H1 (cell line): ENCODE measurements at regions not wholly inside any gene's neighbourhood (a gene's known extent, or its start where the extent isn't known, plus 50 kb on each side); places are given as distances from the start of the nearest gene placed in this dataset.

Source experiments
- CTCF ChIA-PET: fragments of 300-600 bp; sonication (Branson Sonifier 250); formaldehyde crosslinking; loops from one replicate; lab custom pipeline; 2021; ENCODE audit not compliant: partially characterized antibody; lab: Charles Lee
- POLR2A ChIA-PET: fragments of 300-600 bp; sonication (Branson Sonifier 250); formaldehyde crosslinking; loops from one replicate; lab custom pipeline; 2021; ENCODE audit warnings: inconsistent platforms; ENCODE audit not compliant: partially characterized antibody; lab: Charles Lee
- DNase-seq, 2 experiments: peaks; one replicate each; pipeline versions ENCODE4 v3.0.0 to v3.0.0-alpha.2; 2010 to 2022; ENCODE audit warnings: low spot score in 2 of 2, low read depth in 1 of 2, mixed read lengths in 1 of 2
- FAIRE-seq: peaks from 2 replicates; lab custom pipeline; 2011; peaks lifted over from hg19 to GRCh38; lab: Jason Lieb, UNC
- H2AFZ ChIP-seq: 2 replicates; pipeline ENCODE4 v1.8.1; 2012; ENCODE audit warnings: low read length, inconsistent platforms
- H2AK5ac ChIP-seq: 2 replicates; pipeline ENCODE4 v1.6.1; 2013; ENCODE audit warnings: low read depth, low read length
- H2BK120ac ChIP-seq: replicated peaks from 2 replicates; pipeline ENCODE3; 2013; ENCODE audit warnings: low read depth, low read length, inconsistent platforms
- H2BK12ac ChIP-seq: 2 replicates; pipeline ENCODE4 v1.6.1; 2013; ENCODE audit warnings: low read depth, low read length
- H2BK15ac ChIP-seq: 2 replicates; pipeline ENCODE4 v1.6.1; 2013; ENCODE audit warnings: low read length
- H2BK20ac ChIP-seq: 2 replicates; pipeline ENCODE4 v1.6.1; 2013; ENCODE audit warnings: low read length
- H2BK5ac ChIP-seq: 2 replicates; pipeline ENCODE4 v1.6.1; 2013; ENCODE audit warnings: low read depth, low read length
- H3K14ac ChIP-seq: 2 replicates; pipeline ENCODE4 v1.6.1; 2013; ENCODE audit warnings: inconsistent platforms; ENCODE audit not compliant: insufficient read length
- H3K18ac ChIP-seq: 2 replicates; pipeline ENCODE4 v1.6.1; 2013; ENCODE audit warnings: low read length; ENCODE audit errors: extremely low read depth
- H3K23ac ChIP-seq: 2 replicates; pipeline ENCODE4 v1.6.1; 2013; ENCODE audit warnings: inconsistent platforms; ENCODE audit not compliant: insufficient read length
- H3K23me2 ChIP-seq: 2 replicates; pipeline ENCODE4 v1.6.1; 2013; ENCODE audit warnings: low read depth, low read length
- H3K27ac ChIP-seq: 2 replicates; pipeline ENCODE4 v1.6.1; 2011; ENCODE audit warnings: low read depth, low read length, inconsistent platforms
- H3K27me3 ChIP-seq, 4 experiments: replicated peaks in 1 of 4; 1 replicate in 1 of 4; 2 replicates in 3 of 4; pipeline versions ENCODE4 v1.6.1 to v1.8.1; 2011 to 2013; ENCODE audit warnings: low read length in 3 of 4, mild to moderate bottlenecking in 3 of 4, inconsistent platforms in 2 of 4, mixed read lengths in 2 of 4, moderate library complexity in 1 of 4; ENCODE audit not compliant: control insufficient read depth in 3 of 4, insufficient read depth in 3 of 4; ENCODE audit errors: extremely low read depth in 1 of 4
- H3K36me3 ChIP-seq, 4 experiments: 2 replicates each; pipeline versions ENCODE4 v1.6.1 to v1.8.1; 2011 to 2013; ENCODE audit warnings: mild to moderate bottlenecking in 4 of 4, low read length in 3 of 4, moderate library complexity in 2 of 4, control low read depth in 1 of 4, inconsistent platforms in 1 of 4; ENCODE audit not compliant: insufficient read depth in 4 of 4, control insufficient read depth in 2 of 4
- H3K4ac ChIP-seq: replicated peaks from 2 replicates; pipeline ENCODE3; 2013; ENCODE audit warnings: low read length, low read depth, mixed read lengths, inconsistent platforms; ENCODE audit not compliant: insufficient read length
- H3K4me1 ChIP-seq, 4 experiments: replicated peaks in 1 of 4; 1 replicate in 1 of 4; 2 replicates in 3 of 4; pipeline versions ENCODE4 v1.6.1 to v1.8.1; 2011 to 2013; ENCODE audit warnings: low read length in 3 of 4, inconsistent platforms in 2 of 4, mixed read lengths in 1 of 4; ENCODE audit not compliant: insufficient read depth in 4 of 4, control insufficient read depth in 3 of 4
- H3K4me2 ChIP-seq, 2 experiments: 2 replicates each; pipeline versions ENCODE4 v1.6.1 to v1.8.1; 2011 to 2013; ENCODE audit warnings: low read depth in 2 of 2, low read length in 2 of 2, control low read depth in 1 of 2, inconsistent platforms in 1 of 2, mild to moderate bottlenecking in 1 of 2; ENCODE audit not compliant: insufficient read depth in 1 of 2
- H3K4me3 ChIP-seq, 4 experiments: fragments of 200-600, 300-600 bp in 1 of 4; sonication (generic), shearing (Covaris generic), sonication (Bioruptor Twin) in 1 of 4; 2 replicates each; pipeline versions ENCODE4 v1.5.1 to v1.8.1; 2011 to 2016; ENCODE audit warnings: low read length in 4 of 4, low read depth in 3 of 4, control low read depth in 2 of 4, inconsistent platforms in 2 of 4, mild to moderate bottlenecking in 2 of 4, mixed read lengths in 1 of 4, moderate library complexity in 1 of 4; ENCODE audit not compliant: insufficient read depth in 2 of 4; ENCODE audit errors: extremely low read depth in 1 of 4
- H3K56ac ChIP-seq: replicated peaks from 2 replicates; pipeline ENCODE3; 2013; ENCODE audit warnings: low read depth, mild to moderate bottlenecking, mixed read lengths, low read length, inconsistent platforms; ENCODE audit not compliant: insufficient read length
- H3K79me1 ChIP-seq: 2 replicates; pipeline ENCODE4 v1.6.1; 2013; ENCODE audit warnings: low read depth, low read length, control low read depth
- H3K79me2 ChIP-seq, 2 experiments: 2 replicates each; pipeline versions ENCODE4 v1.6.1 to v1.8.1; 2012 to 2013; ENCODE audit warnings: low read length in 2 of 2, mild to moderate bottlenecking in 2 of 2, inconsistent platforms in 1 of 2; ENCODE audit not compliant: insufficient read depth in 2 of 2, control insufficient read depth in 1 of 2
- H3K9ac ChIP-seq, 4 experiments: replicated peaks in 1 of 4; 1 replicate in 1 of 4; 2 replicates in 3 of 4; pipeline versions ENCODE4 v1.6.1 to v1.8.1; 2011 to 2013; ENCODE audit warnings: low read depth in 3 of 4, low read length in 3 of 4, control low read depth in 2 of 4, mild to moderate bottlenecking in 2 of 4, moderate library complexity in 2 of 4, inconsistent platforms in 1 of 4; ENCODE audit errors: extremely low read depth in 1 of 4
- H3K9me3 ChIP-seq, 2 experiments: 2 replicates each; pipeline versions ENCODE4 v1.6.1 to v1.8.1; 2012 to 2013; ENCODE audit warnings: mild to moderate bottlenecking in 2 of 2, moderate library complexity in 2 of 2, control low read depth in 1 of 2, inconsistent platforms in 1 of 2, low read depth in 1 of 2, low read length in 1 of 2, mixed read lengths in 1 of 2; ENCODE audit not compliant: insufficient read depth in 2 of 2
- H4K20me1 ChIP-seq, 2 experiments: replicated peaks in 1 of 2; 2 replicates each; pipeline versions ENCODE3 to v1.8.1; 2011 to 2013; ENCODE audit warnings: inconsistent platforms in 2 of 2, low read length in 2 of 2, mild to moderate bottlenecking in 1 of 2; ENCODE audit not compliant: insufficient read depth in 2 of 2, control insufficient read depth in 1 of 2
- H4K5ac ChIP-seq: 2 replicates; pipeline ENCODE4 v1.6.1; 2013; ENCODE audit warnings: low read length, low read depth, mixed read lengths, inconsistent platforms; ENCODE audit not compliant: insufficient read length
- H4K8ac ChIP-seq: 2 replicates; pipeline ENCODE4 v1.8.0; 2013; ENCODE audit warnings: mild to moderate bottlenecking, moderate library complexity, low read length, inconsistent platforms; ENCODE audit not compliant: insufficient read depth; ENCODE audit errors: extremely low read depth
- H4K91ac ChIP-seq: replicated peaks from 2 replicates; pipeline ENCODE3; 2013; ENCODE audit warnings: low read length, mixed read lengths, inconsistent platforms; ENCODE audit not compliant: insufficient read length
- BCL11A ChIP-seq, 2 experiments: IDR thresholded peaks; one replicate each; pipeline ENCODE4 v1.6.1; 2011; ENCODE audit warnings: low read depth in 2 of 2, low read length in 2 of 2, mild to moderate bottlenecking in 2 of 2
- CBX5 ChIP-seq: fragments of 300-800, 300-1000 bp; sonication (generic); IDR thresholded peaks from 2 replicates; pipeline ENCODE4 v1.7.1; 2016; ENCODE audit warnings: antibody characterized with exemption, low read length, low read depth
- HDAC2 ChIP-seq, 2 experiments: fragments of 300-600 bp in 1 of 2; sonication (generic) in 1 of 2; IDR thresholded peaks; 2 replicates each; pipeline ENCODE4 v1.6.1; 2011 to 2012; ENCODE audit warnings: low read depth in 2 of 2, low read length in 2 of 2, mild to moderate bottlenecking in 2 of 2, moderate library complexity in 2 of 2, borderline replicate concordance in 1 of 2, inconsistent platforms in 1 of 2
- KDM1A ChIP-seq: fragments of 200-600, 300-600 bp; sonication (generic); IDR thresholded peaks from 2 replicates; pipeline ENCODE4 v1.7.1; 2016; ENCODE audit warnings: mild to moderate bottlenecking, low read length, borderline replicate concordance
- KDM4A ChIP-seq: IDR thresholded peaks from one replicate; pipeline ENCODE4 v1.7.1; 2012; ENCODE audit warnings: low read depth, mild to moderate bottlenecking, moderate library complexity, low read length, inconsistent platforms; ENCODE audit not compliant: severe bottlenecking
- PHF8 ChIP-seq: fragments of 200-600 bp; sonication (generic); conservative IDR thresholded peaks from 2 replicates; pipeline ENCODE4 v1.7.1; 2012; ENCODE audit warnings: low read depth, mild to moderate bottlenecking, inconsistent platforms, low read length, moderate library complexity
- WGBS, 2 experiments: shearing (Covaris generic) in 1 of 2; methylation state at CpG; one replicate each; pipeline versions ENCODE4 v1.1.6 to v1.1.7; 2013 to 2015; ENCODE audit warnings: low lambda C conversion rate in 2 of 2, mixed read lengths in 2 of 2, inconsistent platforms in 1 of 2, low coverage in 1 of 2, missing lambda C conversion rate in 1 of 2; ENCODE audit not compliant: insufficient replicate concordance in 2 of 2, insufficient coverage in 1 of 2, insufficient read length in 1 of 2; ENCODE audit errors: extremely low coverage in 1 of 2, missing lambda C conversion rate in 1 of 2; 5-methylcytosine and 5-hydroxymethylcytosine counted together

GRCh38 chr7:32301427-32301826, 188.8 kb downstream of the LSM5 start:
- Histone ChIP-seq H2BK5ac (no peak overlapping the region), H2AFZ (no peak overlapping the region), H2BK12ac (no peak overlapping the region), H3K36me3 (no peaks in the 10 kb centered on the region), H3K9me3 (no peaks in the 10 kb centered on the region), H3K4ac (no peak overlapping the region), H3K27me3 (peaks cover 7 to 35% (median 31%) of the 10 kb centered on the region in 4 experiments), H3K14ac (no peak overlapping the region), H3K9ac (no peak overlapping the region), H2AK5ac (no peak overlapping the region), H4K8ac (no peak overlapping the region), H3K56ac (no peak overlapping the region), H3K23ac (no peak overlapping the region), H3K4me3 (no peak overlapping the region), H3K4me2 (no peak overlapping the region), H3K18ac (no peak overlapping the region), H2BK15ac (no peak overlapping the region), H3K79me2 (no peaks in the 10 kb centered on the region), H3K23me2 (peaks cover 9% of the 10 kb centered on the region; the same call in 1 of the 2 replicates), H2BK120ac (no peak overlapping the region), H3K27ac (no peak overlapping the region), H4K91ac (no peak overlapping the region), H3K79me1 (no peaks in the 10 kb centered on the region), H4K5ac (no peak overlapping the region), H4K20me1 (no peaks in the 10 kb centered on the region), H3K4me1 (peaks cover 0 to 3% (median 0%) of the 10 kb centered on the region in 4 experiments; a peak in 1 of 7 replicates), H2BK20ac (no peak overlapping the region)
- WGBS, 2 experiments = 84% methylated on average over 3 of the region's 3 CpGs; no CpG with 5 or more reads in 1 of the 2 experiments
- DNase-seq (no peak), FAIRE-seq (no peak)
- ChIA-PET POLR2A (no interaction called here), CTCF (interaction anchor here (0.6 to 1.3 kb wide), 5 partner anchors 39 to 929 kb away, joined by 3 to 4 read pairs (median 3); no protein-coding TSS in a partner anchor)
- TF ChIP-seq KDM1A (no peak), HDAC2 (IDR thresholded peaks at IDR 0.05; ENCODE audit: borderline replicate concordance in 1 of 2, low read depth in 2 of 2, low read length in 2 of 2) (no peak), BCL11A (IDR thresholded peaks at IDR 0.05; ENCODE audit: low read depth in 2 of 2, low read length in 2 of 2) (no peak), CBX5 (no peak), KDM4A (no peak), PHF8 (no peak)
